Neural cell (in vitro differentiated cells): ENCODE measurements at regions not wholly inside any gene's neighbourhood (a gene's known extent, or its start where the extent isn't known, plus 50 kb on each side); places are given as distances from the start of the nearest gene placed in this dataset.

Experiments used
- CTCF ChIP-seq: fragments of 450-650 bp; IDR thresholded peaks from 2 replicates; pipeline ENCODE4 v1.5.1; 2014; ENCODE audit warnings: antibody characterized with exemption, mild to moderate bottlenecking, moderate library complexity; ENCODE audit not compliant: poor library complexity, severe bottlenecking
- EP300 ChIP-seq: fragments of 450-650 bp; conservative IDR thresholded peaks from 2 replicates; pipeline ENCODE4 v1.6.1; 2014; ENCODE audit warnings: antibody characterized with exemption, mild to moderate bottlenecking, moderate library complexity; ENCODE audit not compliant: poor library complexity, severe bottlenecking
- EZH2 ChIP-seq: fragments of 200-600, 300-800 bp; shearing (Covaris generic), sonication (generic); IDR thresholded peaks from 2 replicates; pipeline ENCODE4 v1.6.1; 2014; ENCODE audit warnings: antibody characterized with exemption, low read length, borderline replicate concordance, mild to moderate bottlenecking; ENCODE audit not compliant: insufficient read depth, poor library complexity, severe bottlenecking
- MXI1 ChIP-seq: fragments of 450-650 bp; conservative IDR thresholded peaks from 2 replicates; pipeline ENCODE4 v1.6.1; 2014; ENCODE audit warnings: antibody characterized with exemption, mild to moderate bottlenecking; ENCODE audit not compliant: poor library complexity, severe bottlenecking
- POLR2AphosphoS5 ChIP-seq: IDR thresholded peaks from 2 replicates; pipeline ENCODE4 v1.6.1; 2012
- RAD21 ChIP-seq: fragments of 450-650 bp; conservative IDR thresholded peaks from 2 replicates; pipeline ENCODE4 v1.6.1; 2014; ENCODE audit warnings: antibody characterized with exemption, mild to moderate bottlenecking, moderate library complexity
- SMC3 ChIP-seq: fragments of 450-650 bp; conservative IDR thresholded peaks from 2 replicates; pipeline ENCODE4 v1.6.1; 2014; ENCODE audit warnings: antibody characterized with exemption, mild to moderate bottlenecking, moderate library complexity; ENCODE audit not compliant: poor library complexity

DNA sequence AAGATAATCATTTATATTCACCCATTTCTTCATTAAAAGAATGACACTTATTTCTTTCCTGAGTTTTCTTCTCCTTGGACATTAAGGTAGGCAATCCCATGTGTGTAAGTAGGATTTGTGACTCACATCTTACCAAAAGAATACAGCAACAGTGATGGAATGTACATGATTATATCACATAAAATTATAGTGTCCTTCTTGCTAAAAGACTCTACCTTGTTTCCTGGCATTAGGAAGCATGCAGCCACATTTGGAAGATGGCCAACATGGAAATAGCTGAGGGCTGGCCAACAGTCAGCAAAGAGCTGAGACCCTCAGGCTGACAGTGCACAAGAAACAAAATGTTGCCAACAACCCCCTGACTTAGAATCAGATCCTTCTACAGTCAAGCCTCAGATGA is 327.9 kb upstream of the MARCKS start:
- TF ChIP-seq CTCF: no peak
- TF ChIP-seq SMC3: no peak
- no peak for TF ChIP-seq MXI1
- TF ChIP-seq POLR2AphosphoS5: no peak
- TF ChIP-seq EP300: no peak
- TF ChIP-seq RAD21: no peak
- TF ChIP-seq EZH2: no peak
